NCI-H1436 (cell line): ENCODE measurements at regions not wholly inside any gene's neighbourhood (a gene's known extent, or its start where the extent isn't known, plus 50 kb on each side); places are given as distances from the start of the nearest gene placed in this dataset.
"Not testable (repeated sequence)": the region's sequence is repeated elsewhere in the genome, so short reads cannot be mapped to it uniquely, and the experiment has no call there.

Experiments
- DNase-seq: peaks from one replicate; lab custom pipeline; 2025; lab: John Stamatoyannopoulos, UW

- DNase-seq = no peak
These were observed 536.4 kb upstream of the PTBP2 start for GRCh38 chr1:96185181-96185580.

- DNase-seq = no peak
These were observed 534.6 kb upstream of the PTBP2 start for GRCh38 chr1:96187020-96187419.

DNA sequence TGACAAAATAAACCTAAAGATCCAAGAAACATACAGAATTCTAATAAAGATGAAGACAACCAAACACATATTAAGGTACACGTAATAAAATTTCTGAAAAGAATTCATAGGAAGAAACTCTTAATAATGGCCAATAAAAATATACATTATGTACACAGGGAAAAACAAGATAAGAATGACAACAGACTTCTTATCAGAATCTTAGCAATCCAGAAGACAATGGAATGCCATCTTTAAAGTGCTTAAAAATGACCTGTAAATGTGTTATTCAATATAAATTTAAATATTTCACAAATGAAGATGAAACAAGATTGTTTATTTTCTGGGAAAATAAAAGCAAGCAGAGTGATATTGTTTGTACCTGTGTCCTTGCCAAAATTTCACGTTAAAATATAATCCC, 530.4 kb upstream of the PTBP2 start:
- no peak for DNase-seq

GRCh38 chr1:96206451-96206850, 515.1 kb upstream of the PTBP2 start:
- no peak for DNase-seq

DNA sequence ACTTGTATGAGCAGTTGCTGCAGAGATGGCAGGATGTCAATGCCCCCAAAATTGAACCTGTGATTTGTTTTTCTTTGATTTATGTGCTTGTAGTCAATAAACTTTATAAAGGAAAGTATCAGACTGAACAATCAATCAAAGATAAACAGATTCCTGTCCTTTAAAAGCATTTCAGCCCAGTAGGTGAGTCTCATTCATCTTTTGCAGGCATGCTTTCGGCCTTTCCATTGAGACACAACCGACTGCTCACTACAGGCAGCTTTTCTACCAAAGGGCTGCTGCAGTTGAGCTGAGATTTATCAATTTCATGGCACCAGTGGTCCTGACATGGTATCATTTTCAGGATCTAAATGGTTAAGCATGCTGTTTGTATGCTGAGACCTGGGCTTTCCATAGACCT, 513.6 kb upstream of the PTBP2 start:
- no peak for DNase-seq

DNA sequence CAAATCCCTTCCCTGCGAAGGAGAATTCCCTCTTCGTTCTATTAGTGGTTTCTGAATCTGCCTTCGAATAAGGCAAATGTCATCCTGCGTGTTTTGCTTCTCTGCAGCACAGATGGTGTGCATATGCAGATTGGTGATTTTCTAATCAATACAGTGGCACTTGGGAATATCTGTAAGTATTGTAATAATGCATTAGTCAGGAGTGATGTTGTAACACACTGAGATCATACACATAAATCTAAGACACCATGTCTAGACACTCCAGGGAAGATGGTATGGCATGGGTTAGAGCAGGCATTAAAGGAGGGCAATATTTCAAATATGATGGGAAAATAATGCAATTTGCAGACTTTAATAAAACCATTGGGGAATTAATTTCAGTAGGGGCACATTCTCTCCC, 513.2 kb upstream of the PTBP2 start:
- no peak for DNase-seq

DNA sequence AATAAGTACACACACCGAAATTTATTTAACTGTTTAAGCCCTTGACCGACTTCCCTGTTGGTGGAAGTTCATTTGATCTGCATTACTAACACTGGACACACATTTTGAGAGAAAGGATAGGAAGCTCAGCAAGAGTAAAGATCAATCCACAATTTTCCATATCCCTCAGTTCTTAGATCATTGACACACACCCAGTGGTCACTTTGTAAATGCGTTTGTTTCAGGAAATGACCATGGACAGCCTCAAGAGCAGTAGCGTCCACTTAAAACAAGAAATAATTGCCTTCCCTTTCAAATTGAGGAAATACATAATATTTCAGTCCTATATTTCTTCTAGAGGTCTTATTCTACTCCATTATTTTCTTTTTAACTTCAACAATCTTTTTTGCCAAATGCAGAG, 511.5 kb upstream of the PTBP2 start:
- DNase-seq = no peak

DNA sequence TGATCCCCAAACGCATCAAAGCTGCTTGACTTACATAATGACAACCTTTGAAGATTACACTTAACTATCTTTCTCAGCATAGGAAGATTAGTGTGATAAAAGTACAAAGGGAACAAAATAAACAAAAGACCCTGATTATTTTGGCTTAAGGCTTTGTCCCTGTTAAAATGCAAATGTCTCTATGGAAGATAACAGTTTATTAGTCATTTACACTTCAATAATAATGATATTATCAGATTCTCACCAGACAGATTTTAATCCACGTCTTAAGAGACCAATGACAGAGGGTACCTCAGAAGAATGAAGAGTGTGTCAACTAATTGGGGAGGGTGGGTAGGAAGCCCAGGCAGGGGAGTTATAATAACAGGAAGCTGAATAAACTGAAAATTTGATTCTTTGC, 510.4 kb upstream of the PTBP2 start:
- DNase-seq = no peak

DNA sequence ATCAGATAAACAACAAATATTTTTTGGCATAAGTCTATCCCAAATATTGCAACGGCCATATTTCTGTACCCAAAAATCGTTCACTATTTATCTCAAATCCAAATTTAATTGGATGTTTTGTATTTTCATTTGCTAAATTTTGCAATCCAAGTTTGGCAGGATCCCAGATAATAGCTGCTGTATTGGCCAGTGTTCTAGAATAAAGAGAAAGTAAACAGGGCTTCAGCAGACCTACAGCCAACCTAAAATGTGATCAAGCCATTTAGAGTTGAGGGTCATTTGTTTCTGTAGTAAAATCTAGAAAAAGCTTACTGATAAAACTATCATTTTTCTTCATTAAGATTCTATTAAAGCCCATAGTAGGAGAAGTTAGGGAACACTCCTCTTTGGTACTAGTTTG, 506.6 kb upstream of the PTBP2 start:
- DNase-seq = no peak

GRCh38 chr1:96220651-96221050, 500.9 kb upstream of the PTBP2 start:
- no peak for DNase-seq

- no peak for DNase-seq
These were observed 498.9 kb upstream of the PTBP2 start for GRCh38 chr1:96222701-96223100.

DNA sequence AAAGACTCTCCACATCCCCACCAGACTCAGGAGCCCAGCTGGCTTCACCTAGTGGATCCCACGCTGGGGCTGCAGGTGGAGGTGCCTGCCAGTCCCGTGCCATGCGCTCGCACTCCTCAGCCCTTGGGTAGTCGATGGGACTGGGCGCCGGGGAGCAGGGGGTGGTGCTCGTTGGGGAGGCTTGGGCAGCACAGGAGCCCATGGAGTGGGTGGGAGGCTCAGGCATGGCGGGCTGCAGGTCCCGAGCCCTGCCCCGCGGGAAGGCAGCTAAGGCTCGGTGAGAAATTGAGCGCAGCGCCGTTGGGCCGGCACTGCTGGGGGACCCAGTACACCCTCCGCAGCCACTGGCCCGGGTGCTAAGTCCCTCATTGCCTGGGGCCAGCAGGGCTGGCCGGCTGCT, 497.4 kb upstream of the PTBP2 start:
- not testable (repeated sequence) for DNase-seq

- no peak for DNase-seq
These were observed 488.2 kb upstream of the PTBP2 start for GRCh38 chr1:96233422-96233821.

DNA sequence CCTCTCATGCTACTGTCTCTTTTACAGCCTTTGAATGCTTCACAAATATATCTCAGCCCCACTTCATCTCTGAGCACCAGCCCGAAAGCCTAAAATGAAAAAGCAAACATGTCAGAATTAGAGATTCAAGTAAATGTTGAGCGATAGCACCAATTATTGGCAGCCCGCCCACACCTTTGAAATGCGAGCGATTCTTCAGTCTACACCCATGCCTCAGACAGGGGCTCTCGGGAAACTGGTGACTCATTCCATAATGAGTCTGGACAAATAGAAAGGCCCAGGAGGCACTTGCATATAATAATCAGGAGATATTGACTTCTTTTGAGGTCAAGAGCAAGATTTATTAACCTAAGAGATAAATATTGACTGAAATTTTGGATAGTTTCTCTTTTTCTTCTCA, 487.3 kb upstream of the PTBP2 start:
- DNase-seq = peak; percentile 91

- DNase-seq = peak; percentile 31
These were observed 485.3 kb upstream of the PTBP2 start for GRCh38 chr1:96236156-96236739.

DNA sequence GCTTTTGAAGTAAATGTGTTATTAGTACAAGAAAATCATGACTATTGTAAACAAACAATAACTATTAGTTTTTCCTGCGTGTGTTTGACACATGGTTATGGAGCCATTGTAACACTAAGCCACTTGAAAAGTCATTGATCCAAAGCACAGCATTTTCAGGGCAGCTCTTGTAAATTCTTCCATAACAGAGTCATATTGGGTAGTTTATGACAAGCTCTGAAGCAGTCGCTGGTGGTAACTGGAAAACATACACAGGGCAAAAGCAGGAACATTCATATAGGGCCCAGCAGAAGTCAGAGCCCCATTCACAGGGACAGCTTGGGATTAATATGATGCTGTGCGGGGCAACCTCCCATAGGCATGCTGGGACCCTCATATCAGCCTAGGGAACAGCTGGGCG, 483.2 kb upstream of the PTBP2 start:
- no peak for DNase-seq

GRCh38 chr1:96240438-96240837, 481.1 kb upstream of the PTBP2 start:
- no peak for DNase-seq

DNA sequence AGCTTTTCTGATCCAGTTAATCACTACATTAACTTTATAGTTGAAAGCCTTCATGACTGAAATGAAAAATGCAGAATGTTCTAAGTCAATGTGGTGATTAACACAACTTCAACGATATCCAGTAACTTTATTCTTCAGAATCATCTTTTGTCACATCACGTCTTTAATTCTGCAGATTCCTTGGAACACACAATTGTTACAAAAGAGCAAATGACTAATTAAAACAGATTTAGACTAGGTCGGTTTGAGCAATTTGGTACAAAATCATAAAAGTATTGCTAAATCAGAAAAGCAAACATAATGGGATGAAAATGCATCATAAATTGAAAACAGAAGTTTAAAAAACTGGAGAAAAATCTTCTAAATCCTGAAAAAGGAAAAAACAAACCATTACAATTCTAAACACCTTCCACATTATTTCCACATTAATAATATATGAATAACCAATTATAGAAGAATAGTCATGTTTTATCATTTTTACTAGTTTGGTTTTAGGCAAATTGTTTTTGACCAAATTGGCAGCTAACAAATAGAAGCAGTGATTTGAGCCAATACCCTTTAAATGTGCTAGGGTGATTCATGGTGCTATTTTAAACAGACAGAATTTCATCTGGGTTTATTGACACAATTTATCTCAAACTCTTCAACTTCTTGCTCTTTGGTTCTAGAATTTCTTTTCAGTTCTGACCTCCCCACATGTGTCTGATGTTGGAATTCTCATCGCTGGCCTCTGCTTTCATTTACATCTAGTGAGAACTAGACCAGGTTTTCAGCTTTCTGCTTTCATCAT, 468.1 kb upstream of the PTBP2 start:
- DNase-seq = no peak

GRCh38 chr1:96256130-96256790, 465.3 kb upstream of the PTBP2 start:
- DNase-seq = no peak

- DNase-seq = no peak
These were observed 462.2 kb upstream of the PTBP2 start for GRCh38 chr1:96259399-96259798.

GRCh38 chr1:96281491-96281890, 440.1 kb upstream of the PTBP2 start:
- no peak for DNase-seq

DNA sequence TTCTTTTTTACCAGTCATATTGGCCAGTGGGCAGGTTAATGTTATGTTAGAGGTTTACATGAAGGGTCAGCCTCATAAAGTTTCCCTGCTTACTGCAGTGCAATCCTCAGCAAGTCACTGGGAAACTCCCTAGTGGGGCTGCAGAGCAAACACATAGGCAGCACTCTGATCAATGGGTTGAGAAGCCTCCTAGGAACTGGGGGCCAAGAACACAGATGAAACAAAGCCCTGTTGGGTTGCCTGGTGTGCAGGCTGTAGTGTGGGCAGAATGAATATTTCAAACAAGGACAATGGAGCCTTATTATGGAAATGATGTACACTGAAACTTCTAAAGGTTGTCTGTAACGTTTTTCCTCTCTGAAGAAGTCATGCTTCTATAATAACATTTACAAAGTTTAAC, 431.6 kb upstream of the PTBP2 start:
- no peak for DNase-seq

DNA sequence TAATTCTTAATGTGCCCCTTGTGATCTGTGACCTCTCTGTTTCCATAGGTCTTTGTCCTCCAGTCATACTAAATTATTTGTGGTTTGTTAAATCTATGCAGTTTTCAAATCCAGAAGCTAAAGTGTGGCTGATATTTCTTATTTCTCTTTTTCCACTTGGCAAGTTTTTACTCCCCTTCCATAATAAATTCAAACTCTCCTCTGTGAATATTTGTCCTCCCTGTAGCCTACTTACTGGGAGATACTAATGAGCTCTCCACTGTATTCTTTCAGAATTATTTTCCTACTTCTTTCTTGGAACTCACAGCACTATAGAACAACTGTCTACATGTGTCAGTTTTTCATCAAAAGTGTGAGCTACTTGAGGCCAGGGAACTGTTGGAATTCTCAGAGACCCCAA, 430.8 kb upstream of the PTBP2 start:
- DNase-seq = no peak

- DNase-seq = no peak
These were observed 430.1 kb upstream of the PTBP2 start for GRCh38 chr1:96291468-96291867.
